Stimulated activated memory B cell treated with anti-CD40 and anti-IgM and Interleukin-4, amounts not matched to agents 10 μg/mL and 1 μg/mL and 100 μg/mL, for 72 hours (primary cell): ENCODE measurements at regions not wholly inside any gene's neighbourhood (a gene's known extent, or its start where the extent isn't known, plus 50 kb on each side); places are given as distances from the start of the nearest gene placed in this dataset.

ENCODE experiments used
- ATAC-seq: fragments of 150-1000 bp; cut with Tn5 transposase; 2 replicates; pipeline ENCODE4 v1.10.0; 2021
- H3K27ac Mint-ChIP-seq: one replicate; pipeline ENCODE4 v1.8.0; 2022; ENCODE audit warnings: mild to moderate bottlenecking, mixed read lengths
- H3K27me3 Mint-ChIP-seq: one replicate; pipeline ENCODE4 v1.8.0; 2022; ENCODE audit warnings: mixed read lengths
- H3K36me3 Mint-ChIP-seq: one replicate; pipeline ENCODE4 v1.8.0; 2022; ENCODE audit warnings: mixed read lengths
- H3K4me1 Mint-ChIP-seq: one replicate; pipeline ENCODE4 v1.8.0; 2022; ENCODE audit warnings: mixed read lengths
- H3K4me3 Mint-ChIP-seq: one replicate; pipeline ENCODE4 v1.8.0; 2022; ENCODE audit warnings: mild to moderate bottlenecking, moderate library complexity, mixed read lengths
- H3K9me3 Mint-ChIP-seq: one replicate; pipeline ENCODE4 v1.8.0; 2022; ENCODE audit warnings: mixed read lengths

- no peaks in the 10 kb centered on the region for H3K4me1 Mint-ChIP-seq
- no peaks in the 10 kb centered on the region for H3K27me3 Mint-ChIP-seq
- no peak for ATAC-seq
- H3K27ac Mint-ChIP-seq = no peak overlapping the region
- H3K36me3 Mint-ChIP-seq = no peaks in the 10 kb centered on the region
- peaks cover 3% of the 10 kb centered on the region for H3K9me3 Mint-ChIP-seq
- no peak overlapping the region for H3K4me3 Mint-ChIP-seq
Measured at GRCh38 chr9:78443946-78444345, 147.0 kb downstream of the PSAT1 start.

- no peaks in the 10 kb centered on the region for H3K36me3 Mint-ChIP-seq
- H3K27ac Mint-ChIP-seq = no peak overlapping the region
- H3K4me1 Mint-ChIP-seq = no peaks in the 10 kb centered on the region
- H3K9me3 Mint-ChIP-seq = peaks cover 3% of the 10 kb centered on the region
- ATAC-seq = no peak
- H3K4me3 Mint-ChIP-seq = no peak overlapping the region
- H3K27me3 Mint-ChIP-seq = peaks cover 26% of the 10 kb centered on the region
Measured at GRCh38 chr9:78448960-78449673, 152.2 kb downstream of the PSAT1 start.

GRCh38 chr9:78453450-78453849 is 156.5 kb downstream of the PSAT1 start:
- no peak overlapping the region for H3K27ac Mint-ChIP-seq
- H3K9me3 Mint-ChIP-seq = no peaks in the 10 kb centered on the region
- no peaks in the 10 kb centered on the region for H3K4me1 Mint-ChIP-seq
- H3K36me3 Mint-ChIP-seq = no peaks in the 10 kb centered on the region
- peaks cover 26% of the 10 kb centered on the region for H3K27me3 Mint-ChIP-seq
- H3K4me3 Mint-ChIP-seq = no peak overlapping the region
- peak; percentile 24 for ATAC-seq

DNA sequence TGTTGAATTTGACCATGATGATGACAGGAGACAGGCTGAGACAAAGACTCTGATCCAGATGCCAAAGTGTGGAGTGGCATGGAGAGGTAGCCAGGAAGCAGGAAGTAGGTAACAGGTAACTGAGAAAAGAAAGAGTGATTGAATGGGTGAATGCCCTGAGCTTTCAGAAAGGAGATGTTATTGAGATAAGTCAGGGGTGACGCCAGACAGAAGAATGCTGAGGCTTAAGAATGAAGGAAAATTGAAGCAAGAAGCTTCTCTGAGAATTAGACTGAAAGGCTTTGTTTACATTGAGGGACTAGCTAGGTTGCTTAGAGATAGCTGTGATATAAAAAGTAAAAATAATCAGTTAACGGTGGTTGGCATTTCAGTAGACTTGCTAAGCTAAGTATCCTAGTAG is 165.7 kb downstream of the PSAT1 start:
- Mint-ChIP-seq H3K36me3 (no peaks in the 10 kb centered on the region), H3K4me3 (no peak overlapping the region), H3K27me3 (no peaks in the 10 kb centered on the region), H3K9me3 (peaks cover 3% of the 10 kb centered on the region), H3K27ac (no peak overlapping the region), H3K4me1 (no peaks in the 10 kb centered on the region)
- no peak for ATAC-seq

DNA sequence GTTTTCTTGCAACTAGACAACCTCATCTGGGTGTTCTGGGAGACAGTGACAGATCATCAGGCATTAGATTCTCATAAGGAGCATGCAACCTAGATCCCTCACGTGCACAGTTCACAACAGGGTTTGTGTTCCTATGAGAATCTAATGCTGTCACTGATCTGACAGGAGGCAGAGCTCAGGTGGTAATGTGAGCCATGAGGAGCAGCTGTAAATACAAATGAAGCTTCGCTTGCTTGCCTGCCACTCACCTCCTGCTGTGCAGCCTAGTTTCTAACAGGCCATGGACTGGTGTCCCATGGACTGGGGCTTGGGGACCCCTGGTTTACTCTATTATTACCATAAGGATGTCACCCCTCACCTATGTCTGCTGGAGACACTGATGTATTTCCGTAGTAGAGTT is 166.8 kb downstream of the PSAT1 start:
- H3K27ac Mint-ChIP-seq = no peak overlapping the region
- no peak overlapping the region for H3K4me3 Mint-ChIP-seq
- peaks cover 3% of the 10 kb centered on the region for H3K9me3 Mint-ChIP-seq
- H3K4me1 Mint-ChIP-seq = no peaks in the 10 kb centered on the region
- H3K27me3 Mint-ChIP-seq = no peaks in the 10 kb centered on the region
- ATAC-seq = no peak
- no peaks in the 10 kb centered on the region for H3K36me3 Mint-ChIP-seq

- Mint-ChIP-seq H3K4me1 (no peaks in the 10 kb centered on the region), H3K9me3 (no peaks in the 10 kb centered on the region), H3K4me3 (no peak overlapping the region), H3K27me3 (no peaks in the 10 kb centered on the region), H3K27ac (no peak overlapping the region), H3K36me3 (no peaks in the 10 kb centered on the region)
- no peak for ATAC-seq
Measured at GRCh38 chr9:78468231-78468630, 171.3 kb downstream of the PSAT1 start.

GRCh38 chr9:78468974-78469576 is 172.2 kb downstream of the PSAT1 start:
- Mint-ChIP-seq H3K27ac (no peak overlapping the region), H3K9me3 (no peaks in the 10 kb centered on the region), H3K36me3 (no peaks in the 10 kb centered on the region), H3K4me3 (no peak overlapping the region), H3K27me3 (no peaks in the 10 kb centered on the region), H3K4me1 (no peaks in the 10 kb centered on the region)
- no peak for ATAC-seq

DNA sequence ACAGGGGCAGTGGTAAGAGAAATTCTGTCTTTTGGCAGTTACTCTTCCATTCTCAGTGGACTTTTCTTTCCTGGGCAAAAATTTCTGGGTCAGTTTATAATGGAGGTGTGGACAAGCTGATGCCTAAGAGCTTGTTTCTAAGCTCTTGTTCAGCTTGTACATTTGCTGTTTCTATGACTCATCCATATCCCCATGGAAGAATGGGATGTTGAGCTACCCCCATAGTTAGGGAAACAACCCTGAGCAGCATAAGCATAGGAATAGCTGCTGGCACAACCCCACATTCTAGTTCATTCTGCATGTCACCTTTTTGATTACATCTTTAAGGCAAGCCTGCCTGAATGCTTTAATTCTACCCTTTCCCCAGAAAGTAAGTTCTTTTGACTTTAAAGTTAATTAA is 173.3 kb downstream of the PSAT1 start:
- H3K4me3 Mint-ChIP-seq = no peak overlapping the region
- H3K27me3 Mint-ChIP-seq = no peaks in the 10 kb centered on the region
- no peak overlapping the region for H3K27ac Mint-ChIP-seq
- H3K4me1 Mint-ChIP-seq = no peaks in the 10 kb centered on the region
- H3K9me3 Mint-ChIP-seq = no peaks in the 10 kb centered on the region
- no peaks in the 10 kb centered on the region for H3K36me3 Mint-ChIP-seq
- ATAC-seq = no peak

GRCh38 chr9:78470741-78471140 is 173.8 kb downstream of the PSAT1 start:
- Mint-ChIP-seq H3K9me3 (no peaks in the 10 kb centered on the region), H3K27me3 (no peaks in the 10 kb centered on the region), H3K4me3 (no peak overlapping the region), H3K4me1 (no peaks in the 10 kb centered on the region), H3K36me3 (no peaks in the 10 kb centered on the region), H3K27ac (no peak overlapping the region)
- ATAC-seq = no peak

GRCh38 chr9:78472111-78472510 is 175.2 kb downstream of the PSAT1 start:
- Mint-ChIP-seq H3K27me3 (peaks cover 3% of the 10 kb centered on the region), H3K36me3 (no peaks in the 10 kb centered on the region), H3K4me1 (no peaks in the 10 kb centered on the region), H3K9me3 (no peaks in the 10 kb centered on the region), H3K27ac (no peak overlapping the region), H3K4me3 (no peak overlapping the region)
- ATAC-seq = no peak

- Mint-ChIP-seq H3K4me3 (no peak overlapping the region), H3K36me3 (no peaks in the 10 kb centered on the region), H3K4me1 (no peaks in the 10 kb centered on the region), H3K9me3 (peaks cover 14% of the 10 kb centered on the region), H3K27me3 (peaks cover 8% of the 10 kb centered on the region), H3K27ac (no peak overlapping the region)
- no peak for ATAC-seq
Measured at GRCh38 chr9:78479441-78479840, 182.5 kb downstream of the PSAT1 start.

GRCh38 chr9:78486661-78487060 is 189.7 kb downstream of the PSAT1 start:
- Mint-ChIP-seq H3K4me1 (no peaks in the 10 kb centered on the region), H3K27me3 (no peaks in the 10 kb centered on the region), H3K4me3 (no peak overlapping the region), H3K36me3 (no peaks in the 10 kb centered on the region), H3K9me3 (peaks cover 5% of the 10 kb centered on the region), H3K27ac (no peak overlapping the region)
- ATAC-seq = no peak

- no peak overlapping the region for H3K27ac Mint-ChIP-seq
- H3K4me3 Mint-ChIP-seq = no peak overlapping the region
Measured at GRCh38 chr9:78490231-78490630, 193.3 kb downstream of the PSAT1 start.

DNA sequence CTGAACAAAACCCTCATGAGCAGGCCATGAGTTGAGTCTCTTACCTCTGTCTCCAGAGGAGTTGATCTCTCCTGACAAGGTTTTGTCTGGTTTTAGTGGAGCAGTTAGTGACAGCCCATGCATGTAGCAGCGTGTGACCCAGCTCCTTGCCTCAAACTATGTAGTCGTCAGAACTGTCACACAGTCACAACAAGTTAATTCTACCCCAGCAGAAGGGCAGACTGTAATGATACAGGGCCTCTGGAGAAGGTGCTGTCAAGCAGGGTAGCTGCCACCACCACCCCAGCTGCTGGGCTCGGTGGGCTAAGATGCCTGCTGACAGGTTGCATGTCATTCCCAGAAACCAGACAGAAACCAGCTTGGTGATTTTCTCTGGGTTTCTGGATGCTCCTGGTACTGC is 194.5 kb downstream of the PSAT1 start:
- H3K27me3 Mint-ChIP-seq = no peaks in the 10 kb centered on the region
- ATAC-seq = no peak
- no peaks in the 10 kb centered on the region for H3K4me1 Mint-ChIP-seq
- no peak overlapping the region for H3K4me3 Mint-ChIP-seq
- no peaks in the 10 kb centered on the region for H3K9me3 Mint-ChIP-seq
- H3K27ac Mint-ChIP-seq = no peak overlapping the region
- no peaks in the 10 kb centered on the region for H3K36me3 Mint-ChIP-seq

More at GRCh38 chr9:78490231-78490630, 193.3 kb downstream of the PSAT1 start:
- Mint-ChIP-seq H3K36me3 (no peaks in the 10 kb centered on the region), H3K27me3 (no peaks in the 10 kb centered on the region), H3K9me3 (no peaks in the 10 kb centered on the region), H3K4me1 (no peaks in the 10 kb centered on the region)
- no peak for ATAC-seq

- H3K4me3 Mint-ChIP-seq = no peak overlapping the region
- H3K9me3 Mint-ChIP-seq = no peaks in the 10 kb centered on the region
- no peak for ATAC-seq
- no peaks in the 10 kb centered on the region for H3K27me3 Mint-ChIP-seq
- H3K27ac Mint-ChIP-seq = no peak overlapping the region
- H3K4me1 Mint-ChIP-seq = no peaks in the 10 kb centered on the region
- no peaks in the 10 kb centered on the region for H3K36me3 Mint-ChIP-seq
Measured at GRCh38 chr9:78493166-78493742, 196.3 kb downstream of the PSAT1 start.

DNA sequence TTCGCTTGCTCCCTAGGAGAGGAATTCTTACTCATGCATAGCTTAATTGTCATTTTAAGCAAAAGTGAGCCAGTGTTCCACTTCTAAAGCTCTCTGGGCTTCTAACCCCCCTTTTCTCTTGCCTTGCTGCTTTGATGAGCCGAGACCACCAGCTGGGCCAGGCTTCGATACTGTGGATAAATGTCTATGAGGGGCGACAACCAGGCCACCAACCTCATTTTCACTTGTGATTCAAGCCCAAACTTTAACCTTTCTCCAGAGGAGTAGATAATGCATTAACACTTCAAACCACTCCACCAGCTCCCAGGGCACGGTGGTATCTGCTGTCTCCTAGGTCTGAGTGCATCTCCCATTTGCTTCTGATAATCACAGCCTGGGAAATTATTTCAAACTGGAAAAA is 205.6 kb downstream of the PSAT1 start:
- H3K27ac Mint-ChIP-seq = no peak overlapping the region
- no peak for ATAC-seq

More for the DNA sequence above, 205.6 kb downstream of the PSAT1 start:
- Mint-ChIP-seq H3K27me3 (no peaks in the 10 kb centered on the region), H3K4me1 (no peaks in the 10 kb centered on the region), H3K36me3 (no peaks in the 10 kb centered on the region), H3K9me3 (peaks cover 3% of the 10 kb centered on the region), H3K4me3 (no peak overlapping the region)
